COLO668 (cell line): ENCODE measurements at regions not wholly inside any gene's neighbourhood (a gene's known extent, or its start where the extent isn't known, plus 50 kb on each side); places are given as distances from the start of the nearest gene placed in this dataset.

ENCODE experiments used
- DNase-seq: peaks from one replicate; lab custom pipeline; 2025; ENCODE audit not compliant: unreplicated experiment; lab: John Stamatoyannopoulos, UW

DNA sequence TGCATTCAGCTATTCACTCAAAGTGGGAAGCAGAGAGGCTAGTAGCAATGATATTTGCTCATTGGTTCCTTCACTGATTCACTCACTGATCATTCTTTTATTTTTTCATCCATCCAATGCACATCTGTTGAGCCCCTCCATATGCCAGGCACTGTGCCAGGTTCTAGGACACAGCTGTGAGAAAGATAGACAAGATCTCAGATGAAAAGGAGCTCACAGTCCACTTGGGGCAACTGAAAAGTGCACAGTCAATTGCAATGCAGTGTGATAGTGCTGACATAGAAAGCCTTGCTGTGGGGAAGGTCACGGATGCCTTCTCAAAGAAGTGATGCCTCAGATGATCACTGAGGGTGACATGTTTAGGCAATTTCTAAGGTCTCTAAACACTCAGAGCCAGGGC, 262.3 kb downstream of the PTEN start:
- no peak for DNase-seq

DNA sequence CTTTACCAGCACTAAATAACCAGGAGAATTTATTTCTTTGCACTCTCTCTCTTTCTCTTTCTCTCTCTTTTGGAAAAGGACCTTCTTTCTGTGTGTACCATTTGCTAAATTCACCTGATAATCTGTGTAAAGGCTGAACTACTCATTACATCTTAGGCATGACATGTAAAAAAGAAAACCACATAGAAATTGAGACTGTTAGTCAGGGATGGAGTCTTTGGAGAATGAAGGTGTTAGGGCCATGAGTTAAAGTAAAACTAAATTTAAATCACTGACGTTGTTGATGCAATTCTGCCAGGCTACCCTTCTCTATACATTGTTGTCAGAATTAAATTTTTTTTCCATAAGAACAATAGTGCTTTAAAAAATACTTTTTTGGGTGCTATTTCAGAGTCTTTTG, 263.3 kb downstream of the PTEN start:
- DNase-seq: no peak

DNA sequence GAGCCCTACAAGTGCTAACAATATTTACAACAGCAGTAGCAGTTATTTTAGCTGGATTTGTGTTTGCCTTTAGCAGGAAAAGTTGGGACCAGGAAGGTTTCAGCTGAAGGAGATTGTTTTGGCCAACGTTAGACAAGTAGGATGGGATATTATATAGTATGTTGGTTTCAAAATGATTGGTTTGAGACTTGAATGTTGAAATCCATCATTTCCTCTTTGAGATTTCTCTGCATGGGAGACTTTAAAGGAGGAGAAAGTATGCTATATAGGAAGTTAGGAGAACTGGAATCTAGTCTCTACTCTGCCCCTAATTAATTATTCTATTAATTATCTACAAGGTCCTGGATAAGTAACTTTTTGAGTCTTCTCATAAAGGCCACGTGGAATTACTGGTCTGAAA, 263.8 kb downstream of the PTEN start:
- DNase-seq: no peak

DNA sequence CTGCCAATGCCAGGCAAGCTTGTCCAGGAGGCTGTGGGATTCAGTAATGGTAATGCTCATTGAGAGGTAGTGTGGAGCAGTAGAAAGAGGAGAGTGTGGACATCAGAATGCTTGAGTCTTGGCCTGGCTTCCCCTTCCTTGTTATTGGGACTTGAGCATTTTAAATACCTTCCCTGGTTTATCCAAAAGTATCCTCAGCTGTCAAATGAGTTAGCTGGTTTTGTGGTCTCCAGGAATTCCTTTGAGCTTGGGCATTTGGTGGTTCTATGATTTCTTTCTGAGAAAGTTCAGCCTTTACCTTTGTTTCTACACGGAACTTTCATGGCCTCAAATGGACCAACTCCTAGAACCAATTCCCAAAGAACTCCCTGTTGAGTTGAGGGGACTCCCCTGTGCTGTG, 264.3 kb downstream of the PTEN start:
- DNase-seq: no peak

DNA sequence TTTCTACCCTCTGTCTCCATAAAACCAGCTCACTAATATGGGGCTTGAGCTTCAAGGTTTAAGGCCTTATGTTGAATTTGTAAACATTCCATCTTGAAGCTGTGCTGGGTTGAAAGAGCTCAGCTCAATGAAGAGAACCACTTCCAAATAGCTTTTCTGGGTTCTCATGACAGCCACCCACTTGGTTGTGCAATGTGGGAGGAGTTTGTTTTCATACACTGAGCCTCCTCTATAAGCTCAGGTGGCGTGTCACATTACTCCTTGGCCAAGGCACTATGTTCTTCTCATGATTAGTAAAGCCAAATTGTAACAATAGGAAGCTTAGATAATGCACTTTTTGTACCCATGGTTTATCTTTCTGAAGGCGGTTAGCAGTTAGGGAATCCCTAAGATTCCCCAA, 265.6 kb downstream of the PTEN start:
- DNase-seq: no peak

DNA sequence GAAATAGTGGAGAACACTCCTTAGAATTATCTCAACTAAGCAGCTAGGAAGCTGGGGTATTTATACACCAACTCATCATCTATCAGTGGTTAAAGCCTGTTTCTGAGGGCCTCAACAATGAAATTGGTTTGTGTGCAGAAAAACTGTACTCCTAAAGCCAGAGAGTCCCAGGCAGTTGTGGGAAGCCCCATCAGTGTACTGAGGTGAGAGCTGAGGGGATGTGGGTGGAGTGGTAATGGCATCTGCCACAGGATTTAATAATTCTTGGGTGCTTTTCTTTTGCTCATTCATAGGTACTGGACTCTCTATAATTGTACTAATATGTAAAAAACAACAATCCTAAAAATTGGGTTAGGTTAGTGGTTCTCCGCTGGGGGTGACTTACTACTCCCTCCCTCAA, 267.5 kb downstream of the PTEN start:
- DNase-seq: no peak

DNA sequence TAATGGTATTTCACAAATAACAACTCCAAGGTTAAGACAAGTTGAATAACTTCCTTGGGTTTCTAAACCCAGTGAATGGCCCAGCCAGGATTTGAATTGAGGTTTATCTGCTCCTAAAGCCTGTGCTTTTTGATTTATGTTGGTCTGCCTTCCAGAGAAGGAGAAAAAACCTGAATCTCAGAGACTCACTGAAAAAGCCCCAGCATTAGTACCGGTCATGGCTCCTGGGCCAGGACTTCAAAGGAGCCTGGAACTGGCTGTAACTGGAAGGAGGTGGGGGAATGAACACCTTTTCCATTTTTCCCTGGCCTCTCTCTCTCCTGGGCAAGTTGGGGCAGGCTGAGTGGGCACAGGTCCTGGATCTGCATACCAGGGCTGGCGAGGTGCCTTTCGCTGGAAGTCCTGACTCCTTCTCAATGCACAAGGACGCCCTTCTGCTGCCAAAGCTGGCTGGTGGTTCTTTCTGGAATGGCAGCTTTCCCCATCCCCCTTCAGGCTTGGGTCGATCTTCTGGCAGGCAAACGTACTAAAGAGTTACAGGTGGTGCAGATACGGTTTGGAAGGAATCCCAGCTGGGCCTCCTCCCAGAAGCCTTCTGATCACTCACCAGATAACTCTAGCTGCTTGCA, 268.2 kb downstream of the PTEN start:
- DNase-seq: no peak

DNA sequence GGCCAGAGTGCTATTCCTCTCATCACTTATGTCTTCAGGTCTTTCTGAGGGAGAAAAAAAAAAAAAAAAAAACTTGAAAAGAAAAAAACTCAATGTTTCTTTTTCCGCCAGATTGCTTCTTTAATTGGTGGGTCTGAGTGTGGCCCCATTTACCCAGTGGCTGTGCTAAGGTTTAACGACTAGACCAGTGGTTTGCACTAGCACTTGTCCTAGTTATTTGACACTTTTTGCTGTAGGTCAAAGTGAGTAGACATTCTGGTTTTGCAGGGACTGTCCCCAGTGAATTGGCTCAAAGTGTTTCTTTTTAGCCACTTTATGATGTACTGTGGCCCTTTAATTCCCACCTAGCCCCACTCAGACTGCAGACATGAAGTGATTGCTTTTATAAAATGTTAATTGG, 273.3 kb downstream of the PTEN start:
- DNase-seq: no peak

DNA sequence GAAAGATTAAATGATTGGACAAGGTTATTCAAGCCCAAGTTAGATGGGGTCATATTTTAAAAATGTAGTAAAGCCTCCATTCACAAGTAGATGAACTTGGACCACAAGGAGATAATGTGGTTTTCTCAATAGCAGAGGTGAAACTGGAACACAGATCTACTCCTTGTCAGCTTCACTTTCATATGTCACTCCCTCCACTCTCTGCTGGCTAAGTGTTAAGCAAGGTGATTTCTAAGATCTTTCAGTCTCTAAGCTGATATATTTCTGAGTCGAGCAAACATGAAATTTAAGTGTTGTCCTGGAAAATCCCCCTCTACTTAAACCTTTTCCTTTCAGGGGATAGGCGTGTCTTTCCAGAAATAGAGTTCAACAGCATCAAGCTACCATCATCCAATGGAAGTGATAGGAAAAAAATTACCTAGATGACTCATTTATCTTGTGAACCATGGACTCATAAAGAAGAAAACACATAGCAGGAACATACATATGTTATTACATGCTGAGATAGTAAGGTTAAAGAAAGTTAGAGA, 275.0 kb downstream of the PTEN start:
- DNase-seq: no peak

DNA sequence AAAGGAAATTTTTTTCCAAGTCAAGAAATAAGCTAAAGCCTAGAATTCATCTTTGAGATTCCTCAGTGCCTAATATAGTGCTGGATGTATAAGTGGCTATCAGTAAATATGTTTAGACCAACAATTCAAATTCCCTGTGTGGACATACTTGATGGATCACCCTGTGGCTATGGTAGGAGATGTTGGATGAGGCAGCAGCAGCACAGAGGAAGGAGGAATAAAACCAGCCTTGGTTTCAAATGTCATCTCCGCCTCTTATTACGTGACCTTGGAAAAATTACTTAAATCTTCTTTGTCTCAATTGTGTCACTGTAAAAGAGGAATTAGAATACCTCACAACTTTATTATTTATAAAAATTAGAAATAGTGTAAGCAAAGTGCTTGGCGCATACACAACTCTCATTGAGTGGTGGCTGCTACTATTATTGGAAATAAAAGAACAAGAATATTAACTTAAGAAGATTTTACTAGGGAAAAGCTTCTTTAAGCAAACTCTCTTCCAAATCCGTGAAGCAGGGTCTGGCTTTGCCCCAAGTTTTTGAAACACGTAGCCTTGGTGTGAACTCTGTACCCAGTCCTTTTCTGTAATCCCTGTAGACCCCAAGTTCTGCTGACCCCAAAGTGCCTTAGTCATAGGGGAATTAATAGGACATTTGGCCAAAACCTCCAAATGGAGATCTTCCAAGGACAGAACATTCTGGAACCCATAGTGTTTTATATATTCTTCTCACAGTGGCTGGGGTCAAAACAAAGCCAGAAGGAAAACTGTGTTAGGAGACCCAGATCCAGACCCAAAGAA, 283.8 kb downstream of the PTEN start:
- DNase-seq: no peak

DNA sequence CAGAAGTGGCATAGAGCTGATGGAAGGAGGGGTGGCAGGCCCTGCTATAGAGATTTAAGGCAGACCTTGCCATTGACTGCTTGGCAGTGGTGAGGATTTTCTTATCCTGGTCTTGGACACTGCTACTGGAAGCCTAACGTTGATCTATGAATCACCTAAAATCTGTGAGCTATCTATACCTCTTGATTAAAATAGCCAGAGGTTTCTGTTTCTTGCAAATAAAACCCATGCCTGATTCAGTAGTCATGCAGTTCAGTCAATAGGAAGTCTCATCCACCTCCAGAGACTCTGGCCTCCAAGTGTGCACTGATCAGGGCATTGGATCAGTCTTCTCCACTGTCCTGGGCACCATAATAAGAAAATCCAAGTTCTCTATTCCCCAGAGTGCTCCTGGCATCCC, 286.5 kb downstream of the PTEN start:
- DNase-seq: no peak

DNA sequence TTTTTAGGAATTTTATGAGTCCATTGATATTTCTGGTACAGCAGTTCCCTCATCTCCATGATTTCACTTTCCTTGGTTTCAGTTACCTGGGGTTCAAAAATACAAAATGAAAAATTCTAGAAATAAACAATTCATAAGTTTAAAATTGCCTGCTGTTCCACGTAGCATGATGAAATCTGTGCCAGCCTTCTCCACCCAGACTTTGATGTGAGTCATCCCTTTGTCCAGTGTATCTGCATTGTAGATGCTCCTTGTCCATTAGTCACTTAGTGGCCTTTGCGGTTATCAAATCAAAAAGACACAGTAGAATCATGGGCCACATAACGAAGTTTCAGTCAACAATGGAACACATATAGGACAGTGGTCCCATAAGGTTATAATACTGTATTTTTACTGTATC, 286.9 kb downstream of the PTEN start:
- no peak for DNase-seq

DNA sequence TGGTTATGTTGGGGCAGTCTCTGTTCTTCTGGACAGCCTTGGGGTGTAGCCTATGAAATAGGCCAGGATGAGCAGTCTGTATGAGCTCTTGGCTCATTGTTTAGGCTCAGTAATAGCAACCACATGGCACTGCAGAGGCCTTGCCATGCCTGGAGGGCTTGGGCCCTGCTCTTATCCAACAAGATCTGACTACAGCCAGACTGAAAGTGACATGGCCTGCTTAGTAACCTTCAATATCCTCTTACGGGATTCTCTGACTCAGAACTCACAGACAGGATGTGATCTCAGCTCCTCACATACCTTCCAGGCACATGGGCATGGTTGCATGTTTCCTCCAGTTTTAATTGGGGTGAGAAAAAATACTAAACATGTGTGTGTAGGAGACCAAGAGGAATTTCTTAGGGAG, 289.3 kb downstream of the PTEN start:
- DNase-seq: no peak

DNA sequence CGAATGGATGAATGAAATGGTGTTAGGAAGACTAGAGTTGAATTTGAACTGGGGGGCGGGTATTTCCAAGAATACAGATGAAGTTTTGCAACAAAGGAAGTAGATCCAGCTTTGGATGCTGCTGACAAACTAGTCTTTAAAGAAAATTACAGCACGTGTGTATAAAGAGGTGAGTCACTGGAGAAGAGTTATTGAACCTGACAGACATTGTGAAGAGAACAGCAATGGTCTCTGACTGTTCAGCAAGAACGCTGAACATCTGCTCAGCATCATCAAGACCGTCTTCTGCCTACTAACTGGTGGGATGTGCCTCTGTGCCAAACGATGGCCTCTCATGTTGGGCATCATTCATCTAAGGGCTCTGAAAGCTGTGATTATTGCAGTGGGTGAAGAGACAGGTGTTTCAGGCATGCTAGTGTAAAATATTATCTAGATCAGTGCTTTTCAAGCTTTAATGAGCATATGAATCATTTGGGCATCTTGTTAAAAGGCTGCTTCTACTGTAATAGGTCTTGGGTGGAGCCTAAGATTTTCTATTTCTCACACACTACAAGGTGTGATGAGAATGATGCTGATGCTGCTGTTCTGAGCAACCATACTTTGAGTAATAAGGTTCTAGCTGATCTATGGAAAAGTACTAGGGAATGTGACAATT, 291.3 kb downstream of the PTEN start:
- no peak for DNase-seq

DNA sequence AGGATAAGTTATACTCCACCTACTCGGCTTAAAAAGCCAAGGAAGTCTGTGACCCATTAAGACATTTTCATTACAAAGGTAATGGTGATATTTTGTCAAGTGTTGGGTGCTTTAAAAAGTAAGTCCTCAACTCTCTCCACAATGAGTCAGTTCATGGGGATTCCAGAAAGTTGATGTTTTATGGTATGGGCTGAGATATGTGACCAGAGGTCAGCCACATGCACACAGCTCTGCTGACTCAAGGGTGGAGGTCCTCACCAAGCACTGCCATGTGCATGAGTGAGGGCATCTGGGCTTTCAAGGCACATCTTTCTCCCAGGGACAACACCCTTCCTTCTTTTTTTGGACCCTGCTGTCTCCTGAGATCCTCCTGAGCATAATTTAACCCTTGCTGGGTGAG, 292.9 kb downstream of the PTEN start:
- DNase-seq: no peak

DNA sequence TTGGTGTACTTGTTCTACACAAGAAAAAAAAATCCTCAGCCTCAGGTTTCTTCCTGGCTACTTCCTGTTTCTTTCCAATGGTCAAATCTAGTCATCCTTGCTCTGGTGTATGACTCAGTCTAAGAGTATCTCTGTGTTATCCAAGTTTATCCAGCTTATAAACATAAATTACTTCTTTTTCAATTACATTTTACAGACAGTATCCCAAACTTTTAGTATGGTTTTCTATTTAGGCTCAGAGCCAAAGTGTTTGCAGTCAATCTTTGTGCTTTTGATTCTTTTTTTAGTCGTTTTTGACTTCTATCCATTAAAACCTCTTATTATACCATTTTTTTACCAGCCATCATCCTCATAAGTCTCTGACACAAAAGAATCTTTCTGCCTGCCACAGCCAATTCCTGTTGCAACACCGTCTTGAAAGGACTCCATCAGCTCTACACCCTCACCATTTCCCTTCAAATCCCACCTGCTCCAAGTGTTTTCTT, 294.6 kb downstream of the PTEN start:
- DNase-seq: no peak

DNA sequence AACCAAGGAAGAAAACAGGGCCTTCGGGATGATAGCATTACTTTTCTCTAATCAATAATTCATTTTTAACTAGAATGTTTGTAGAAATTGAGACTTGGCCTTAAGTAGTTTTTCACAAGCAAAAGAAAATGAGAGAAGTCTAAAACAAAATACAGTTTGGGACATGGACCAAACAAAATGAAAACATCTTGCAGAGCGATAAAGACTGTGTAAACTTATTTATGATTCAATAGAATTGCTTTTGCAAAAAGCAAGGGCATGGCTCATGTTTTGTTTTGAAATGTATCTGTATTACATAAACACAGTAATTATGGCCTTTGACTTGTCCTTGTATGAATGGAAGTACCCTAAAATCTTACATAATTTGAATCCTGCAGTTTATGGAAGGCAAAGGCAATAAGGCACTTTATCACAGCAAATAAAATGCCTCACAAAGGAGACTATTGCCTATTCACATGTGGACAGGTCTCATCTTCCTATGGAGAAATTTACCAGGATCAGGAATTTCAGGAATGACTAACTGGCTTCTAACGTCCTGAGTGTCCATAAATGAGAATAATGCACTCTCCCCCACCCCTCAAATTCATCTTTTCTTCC, 295.2 kb downstream of the PTEN start:
- no peak for DNase-seq

DNA sequence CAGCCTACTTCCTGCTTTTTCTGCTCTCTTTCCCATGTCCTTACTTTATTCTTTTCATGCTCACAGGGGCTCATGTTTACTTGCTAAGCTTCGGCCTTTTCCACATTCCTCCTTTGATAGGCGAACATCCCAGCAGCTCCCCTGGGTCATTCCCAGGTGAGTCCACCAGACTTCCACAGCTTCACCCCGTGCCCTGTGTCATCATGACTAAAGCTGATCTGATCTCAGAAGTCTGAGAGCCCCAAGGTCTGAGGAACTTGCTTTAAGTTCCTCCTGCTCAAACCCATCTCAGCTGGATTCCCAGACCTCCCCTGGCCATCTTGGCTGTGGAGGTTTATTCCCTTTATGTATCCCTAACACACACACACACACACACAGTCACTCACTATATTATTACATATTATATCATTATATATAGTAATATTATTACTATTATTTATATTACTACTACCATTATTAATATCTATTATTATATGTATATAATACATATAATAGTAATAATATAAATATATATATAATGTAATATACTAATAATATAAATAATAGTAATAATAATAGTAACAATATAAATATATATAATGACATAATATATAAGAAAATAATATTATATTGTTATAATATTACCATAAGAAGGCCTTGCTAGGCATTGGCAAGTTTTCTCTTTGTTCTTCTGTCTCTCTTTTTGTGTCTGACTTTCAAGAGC, 295.9 kb downstream of the PTEN start:
- DNase-seq: no peak

DNA sequence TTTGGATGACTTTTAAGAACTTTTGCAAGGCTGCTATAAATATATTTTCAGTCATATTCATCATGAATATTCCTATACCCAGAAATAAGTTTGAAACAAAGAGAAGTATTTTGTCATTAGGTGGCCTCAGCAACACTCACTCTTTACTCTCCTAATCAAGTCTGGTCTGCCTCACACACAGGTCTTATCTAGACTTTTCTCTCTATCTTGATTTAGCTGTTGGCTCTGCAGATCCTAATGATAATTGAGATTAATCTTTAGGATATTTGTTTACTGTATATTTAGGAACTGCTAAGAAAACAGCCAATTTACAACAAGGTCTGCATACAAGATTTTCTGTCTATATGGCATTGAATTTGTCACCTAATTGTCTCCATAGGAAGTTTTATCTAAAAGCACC, 297.6 kb downstream of the PTEN start:
- DNase-seq: no peak

DNA sequence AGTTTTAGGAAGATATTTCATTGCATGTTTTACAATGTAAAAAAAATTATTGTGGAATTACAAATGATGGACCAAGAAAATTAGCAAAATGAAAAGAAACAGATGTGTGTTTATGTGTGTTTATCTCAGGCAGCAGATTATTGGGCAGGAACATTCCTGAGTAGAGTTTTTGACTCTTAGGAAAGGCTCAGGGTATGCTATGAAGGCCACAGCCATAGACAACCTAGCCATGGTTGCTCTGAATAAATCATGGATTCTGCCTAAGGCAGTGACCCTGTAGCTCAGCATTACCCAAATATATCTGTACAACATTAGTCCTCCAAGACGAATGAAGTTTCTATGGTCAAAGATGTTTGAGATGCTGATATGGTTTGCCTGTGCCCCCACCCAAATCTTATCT, 298.3 kb downstream of the PTEN start:
- DNase-seq: no peak

DNA sequence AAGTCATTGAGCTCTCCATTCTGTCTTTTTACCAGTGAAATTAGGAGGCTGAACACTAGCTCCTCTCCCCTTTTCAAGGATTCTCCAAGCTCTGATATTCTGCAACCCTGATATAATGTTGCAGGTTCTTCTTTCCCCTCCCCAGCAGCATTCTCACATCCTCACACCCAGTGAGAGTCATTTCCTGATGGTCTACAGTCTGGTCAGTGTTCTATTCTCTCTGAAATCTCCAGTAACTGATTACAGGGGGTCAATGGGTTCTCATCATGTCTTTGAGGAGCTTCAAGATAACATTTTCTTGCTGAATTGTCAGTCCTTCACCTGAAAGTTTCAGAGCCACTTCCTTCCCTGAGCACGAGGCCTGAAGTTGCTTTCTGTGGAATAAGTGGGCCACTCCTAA, 299.4 kb downstream of the PTEN start:
- no peak for DNase-seq
